Bronchial epithelial cell (primary cell): ENCODE measurements at regions not wholly inside any gene's neighbourhood (a gene's known extent, or its start where the extent isn't known, plus 50 kb on each side); places are given as distances from the start of the nearest gene placed in this dataset.

Source experiments
- DNase-seq: peaks from one replicate; pipeline ENCODE4 v3.0.0-alpha.2; 2010; ENCODE audit warnings: low read depth
- FAIRE-seq: peaks from 2 replicates; lab custom pipeline; 2011; peaks lifted over from hg19 to GRCh38; lab: Jason Lieb, UNC
- H3K27me3 ChIP-seq: 2 replicates; pipeline ENCODE4 v1.5.1; 2011; ENCODE audit warnings: low read length; ENCODE audit not compliant: control insufficient read depth, insufficient read depth
- H3K36me3 ChIP-seq: 2 replicates; pipeline ENCODE4 v1.5.1; 2011; ENCODE audit warnings: low read length; ENCODE audit not compliant: control insufficient read depth, insufficient read depth
- H3K4me3 ChIP-seq: 2 replicates; pipeline ENCODE4 v1.5.1; 2011; ENCODE audit warnings: mild to moderate bottlenecking, low read depth, low read length, control low read depth
- CTCF ChIP-seq: IDR thresholded peaks from 2 replicates; pipeline ENCODE4 v1.5.1; 2011; ENCODE audit warnings: mild to moderate bottlenecking, moderate library complexity, low read length, control low read depth, inconsistent platforms; ENCODE audit not compliant: insufficient read depth, severe bottlenecking

GRCh38 chr10:47109906-47110305 is 190.1 kb upstream of the GDF10 start:
- FAIRE-seq = no peak
- peaks cover 2% of the 10 kb centered on the region for H3K27me3 ChIP-seq
- no peak for TF ChIP-seq CTCF
- no peaks in the 10 kb centered on the region for H3K36me3 ChIP-seq
- H3K4me3 ChIP-seq = no peak overlapping the region
- no peak for DNase-seq

GRCh38 chr10:47111329-47111862 is 188.6 kb upstream of the GDF10 start:
- no peak overlapping the region for H3K4me3 ChIP-seq
- no peak for FAIRE-seq
- no peaks in the 10 kb centered on the region for H3K36me3 ChIP-seq
- H3K27me3 ChIP-seq = peaks cover 2% of the 10 kb centered on the region
- no peak for DNase-seq
- no peak for TF ChIP-seq CTCF

- FAIRE-seq = no peak
Observed at GRCh38 chr10:47112612-47113011, 187.4 kb upstream of the GDF10 start.

GRCh38 chr10:47113907-47114500 is 186.0 kb upstream of the GDF10 start:
- Histone ChIP-seq H3K36me3 (no peaks in the 10 kb centered on the region), H3K4me3 (no peak overlapping the region), H3K27me3 (peaks cover 2% of the 10 kb centered on the region)
- no peak for FAIRE-seq
- no peak for DNase-seq
- no peak for TF ChIP-seq CTCF

More at GRCh38 chr10:47112612-47113011, 187.4 kb upstream of the GDF10 start:
- Histone ChIP-seq H3K27me3 (peaks cover 2% of the 10 kb centered on the region), H3K4me3 (no peak overlapping the region), H3K36me3 (no peaks in the 10 kb centered on the region)
- DNase-seq = no peak
- TF ChIP-seq CTCF = no peak

- Histone ChIP-seq H3K36me3 (no peaks in the 10 kb centered on the region), H3K4me3 (no peak overlapping the region), H3K27me3 (peaks cover 2% of the 10 kb centered on the region)
- FAIRE-seq (no peak), DNase-seq (no peak)
- TF ChIP-seq CTCF = no peak
Observed at GRCh38 chr10:47114680-47115186, 185.3 kb upstream of the GDF10 start.
